DMS 273 treated with DMSO at 0.1 percent for 48 hours (cell line): ENCODE measurements at regions not wholly inside any gene's neighbourhood (a gene's known extent, or its start where the extent isn't known, plus 50 kb on each side); places are given as distances from the start of the nearest gene placed in this dataset.

ENCODE experiments used
- DNase-seq: peaks from one replicate; lab custom pipeline; 2025; lab: John Stamatoyannopoulos, UW

DNA sequence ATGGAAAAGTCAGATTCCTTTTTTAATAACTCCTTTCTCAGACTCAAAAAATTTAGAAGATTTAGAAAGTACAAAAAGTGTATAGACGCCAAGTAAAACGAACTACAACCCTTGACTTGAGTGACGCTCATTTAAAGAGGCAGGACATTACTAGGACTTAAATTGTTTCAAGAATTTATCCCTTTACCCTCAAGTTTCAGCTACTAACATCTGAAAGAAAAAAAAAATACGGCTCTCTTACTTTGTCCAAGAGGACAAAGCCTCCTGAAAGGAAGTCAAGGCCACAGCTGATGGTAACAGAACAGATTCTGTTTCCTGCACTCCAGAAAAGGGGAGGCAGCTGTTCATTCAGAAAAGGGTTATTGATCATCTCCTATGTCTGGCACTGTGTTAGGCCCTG, 57.6 kb upstream of the PKDCC start:
- DNase-seq, result no peak

DNA sequence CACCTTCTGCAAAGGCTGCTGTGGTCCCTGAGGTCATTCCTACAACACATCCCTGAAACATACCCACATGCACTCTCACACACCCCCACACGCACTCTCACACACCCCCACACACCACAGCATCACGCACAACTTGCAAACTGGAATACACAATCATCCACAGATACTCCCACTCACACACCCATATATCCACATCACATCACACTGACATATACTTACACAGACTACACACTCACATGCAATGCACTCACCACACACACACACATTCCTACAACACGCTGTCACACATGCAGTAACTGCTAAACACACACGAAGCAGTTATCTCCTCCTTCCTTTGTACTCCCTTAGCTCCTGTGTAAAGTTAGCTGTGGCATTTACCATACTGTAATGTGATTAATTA, 57.1 kb upstream of the PKDCC start:
- DNase-seq, result no peak

DNA sequence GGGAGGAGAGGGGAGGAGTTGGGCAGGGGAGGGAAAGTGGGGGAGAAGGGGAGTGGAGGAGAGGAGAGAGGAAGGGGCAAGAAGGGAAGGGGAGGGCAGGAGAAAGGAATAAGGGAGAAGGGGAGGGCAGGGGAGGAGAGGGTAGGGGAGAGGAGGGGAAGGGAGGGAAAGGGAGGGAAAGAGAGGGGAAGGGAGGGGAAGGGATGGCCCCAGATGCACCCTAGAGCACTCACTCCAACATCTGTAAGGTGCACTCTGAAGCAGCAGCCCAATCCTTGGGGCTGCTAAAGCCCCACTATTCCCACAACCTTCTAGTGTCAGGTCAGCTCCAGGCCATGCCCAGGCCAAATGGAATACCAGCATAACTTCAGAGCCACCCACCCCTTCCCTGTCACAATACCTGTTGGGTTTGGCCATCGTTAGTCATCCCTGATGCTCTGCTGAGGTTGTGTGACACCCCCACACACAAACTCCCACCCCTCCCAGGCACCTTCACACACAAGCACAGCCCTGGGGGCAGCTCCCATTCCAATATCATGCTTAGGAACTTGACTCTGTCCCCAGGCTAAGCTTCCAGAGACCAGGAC, 55.7 kb upstream of the PKDCC start:
- DNase-seq, result no peak

DNA sequence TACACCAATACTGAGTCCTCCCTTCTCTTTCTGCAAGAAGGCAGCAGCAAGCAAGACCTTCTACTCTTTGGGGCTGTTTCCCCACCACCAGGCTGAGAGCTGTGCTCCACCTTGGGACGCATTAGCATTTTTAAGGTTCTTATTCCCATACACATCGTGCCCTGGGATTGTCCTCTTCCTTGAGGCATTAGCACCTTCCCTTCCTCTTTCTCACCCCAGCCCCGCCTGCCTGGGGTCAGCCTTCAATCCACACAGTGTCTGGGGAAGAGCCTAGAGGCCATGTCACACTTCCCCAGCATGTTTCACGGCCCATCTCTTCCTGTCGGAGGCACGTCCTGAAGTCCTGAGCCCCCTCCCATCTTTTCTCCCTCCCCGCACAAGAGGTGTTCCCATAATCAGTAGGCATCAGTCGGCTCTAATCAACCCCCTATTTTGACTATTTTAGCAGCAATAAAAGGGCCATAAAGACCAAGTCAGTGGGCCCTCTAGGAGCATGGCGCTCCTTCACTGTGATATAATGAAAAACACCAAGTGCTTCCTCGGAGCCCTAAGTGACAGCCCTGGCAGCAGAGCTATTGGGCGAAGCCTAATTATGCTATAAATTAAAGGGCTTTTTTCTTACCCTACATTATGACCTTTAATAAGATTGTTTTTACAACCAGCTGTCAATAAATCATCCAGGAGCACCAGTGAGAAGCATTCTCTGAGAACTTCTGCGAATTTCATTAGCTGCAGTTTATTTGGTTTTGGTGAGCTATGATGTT, 55.0 kb upstream of the PKDCC start:
- no peak for DNase-seq

DNA sequence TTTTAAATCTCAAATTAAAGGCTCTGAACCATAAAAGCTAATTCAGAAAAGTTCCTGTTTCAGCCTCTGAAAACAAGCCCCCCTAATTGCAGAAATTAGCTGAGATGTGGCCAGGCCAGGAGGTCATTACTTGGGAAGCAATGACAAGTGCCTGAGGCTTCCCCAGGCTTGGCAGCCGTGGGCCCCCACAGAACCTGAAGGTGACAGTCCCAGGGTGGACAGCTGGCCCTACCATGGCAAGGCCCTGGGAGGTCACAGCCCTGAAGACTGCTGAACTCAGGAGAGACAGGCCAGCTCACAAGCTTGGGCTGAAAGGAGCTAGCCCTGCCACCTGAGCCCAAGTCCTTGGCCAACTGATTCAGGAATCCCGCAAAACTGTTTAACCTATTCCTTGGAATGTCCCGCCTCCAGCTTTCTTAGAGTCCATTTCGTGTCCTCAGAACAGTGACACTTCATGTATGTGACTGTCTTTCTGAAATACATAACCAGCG, 54.3 kb upstream of the PKDCC start:
- DNase-seq, result no peak

DNA sequence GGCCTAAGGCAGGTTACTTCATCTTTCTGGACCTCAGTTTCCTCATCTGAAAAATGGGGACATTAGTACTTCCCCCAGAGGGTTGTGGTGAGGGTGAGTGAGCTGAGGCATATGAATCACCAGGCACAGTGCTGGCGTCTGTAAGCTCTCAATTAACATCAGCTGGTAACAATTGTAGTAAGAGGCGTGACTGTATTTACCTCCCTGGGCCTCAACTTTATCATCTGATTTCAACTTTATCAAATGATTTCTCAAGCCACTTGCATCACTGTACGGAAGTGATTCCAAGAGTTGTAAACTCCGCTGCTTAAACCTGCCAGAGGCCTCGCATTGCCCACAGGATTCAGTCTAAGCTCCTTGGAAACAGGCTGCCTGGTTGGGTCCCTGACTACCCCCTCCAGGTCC, 53.6 kb upstream of the PKDCC start:
- DNase-seq, result no peak

DNA sequence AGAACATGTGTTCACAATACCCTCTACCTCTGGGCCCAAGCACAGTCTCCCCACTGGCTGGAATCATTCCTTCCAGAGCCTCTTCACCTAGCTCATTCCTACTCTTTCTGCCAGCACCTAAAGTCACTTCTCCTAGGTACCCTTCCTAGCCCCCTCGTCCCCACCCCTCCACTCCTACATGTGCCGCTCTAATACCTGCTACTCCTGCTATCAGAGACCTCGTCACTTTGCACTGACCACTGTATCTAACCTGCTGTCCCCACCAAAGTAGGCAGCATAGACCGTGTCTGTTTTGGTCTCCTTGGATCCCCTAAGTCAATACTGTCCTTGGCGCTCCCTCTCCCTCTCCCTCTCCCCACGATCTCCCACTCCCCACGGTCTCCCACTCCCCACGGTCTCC, 53.2 kb upstream of the PKDCC start:
- no peak for DNase-seq

DNA sequence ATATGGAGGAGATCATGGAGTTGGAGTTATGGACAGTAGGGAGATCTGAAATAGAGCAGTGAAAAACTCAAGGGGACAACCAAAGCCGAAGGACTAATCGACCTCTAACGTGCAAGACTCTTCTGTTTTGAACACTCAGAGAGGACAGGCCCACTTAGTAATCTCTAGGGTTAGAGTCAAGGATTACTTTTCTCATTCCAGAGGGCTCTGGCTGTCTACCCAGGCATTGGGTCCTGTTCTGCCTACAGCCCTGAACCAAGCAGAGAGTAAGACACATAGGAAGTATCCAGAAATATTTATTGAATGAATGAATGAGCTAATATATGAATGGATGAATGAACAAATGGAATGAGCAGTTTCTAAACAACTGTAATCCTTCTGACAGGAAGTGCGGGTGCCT, 50.3 kb upstream of the PKDCC start:
- no peak for DNase-seq
